ENCODE measurements at regions not wholly inside any gene's neighbourhood (a gene's known extent, or its start where the extent isn't known, plus 50 kb on each side); places are given as distances from the start of the nearest gene placed in this dataset.

DNA sequence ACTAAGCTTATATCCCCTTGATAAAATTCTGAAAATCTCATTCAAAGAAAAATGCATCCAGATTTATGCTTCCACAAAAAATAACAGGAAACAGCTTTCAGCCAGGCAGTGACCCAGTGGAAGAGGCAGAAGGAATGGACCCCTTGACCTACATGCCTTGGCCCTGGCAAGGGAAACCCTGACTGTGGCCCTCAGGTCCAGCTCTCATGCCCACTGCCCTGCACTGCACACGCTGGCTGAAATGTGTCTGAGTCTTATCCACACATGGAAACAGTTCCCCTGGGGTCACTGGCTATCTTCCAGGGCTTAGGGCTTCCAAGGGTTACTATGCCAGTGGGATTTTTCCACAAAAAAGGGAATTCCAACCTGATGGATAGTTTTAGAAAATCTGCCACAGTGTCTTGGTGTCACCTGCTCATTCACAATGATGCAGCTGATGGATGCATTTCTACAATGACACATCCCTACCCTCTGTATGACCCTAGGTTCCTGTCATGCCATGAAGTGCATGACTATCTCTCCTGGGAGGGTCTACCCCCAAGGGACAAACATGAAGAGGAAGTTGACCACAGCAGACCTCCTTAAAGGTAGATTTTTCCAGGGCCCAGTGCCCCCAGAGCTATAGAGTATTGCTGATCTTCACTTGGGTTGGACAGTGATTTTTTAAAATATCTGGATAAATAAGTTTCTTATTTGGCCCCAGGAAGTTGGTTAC, 121.9 kb upstream of the CD93 start:
- no peaks in the 10 kb centered on the region for H3K36me3 ChIP-seq
- no peaks in the 10 kb centered on the region for H3K9me3 ChIP-seq
- TF ChIP-seq, protein P1, sequence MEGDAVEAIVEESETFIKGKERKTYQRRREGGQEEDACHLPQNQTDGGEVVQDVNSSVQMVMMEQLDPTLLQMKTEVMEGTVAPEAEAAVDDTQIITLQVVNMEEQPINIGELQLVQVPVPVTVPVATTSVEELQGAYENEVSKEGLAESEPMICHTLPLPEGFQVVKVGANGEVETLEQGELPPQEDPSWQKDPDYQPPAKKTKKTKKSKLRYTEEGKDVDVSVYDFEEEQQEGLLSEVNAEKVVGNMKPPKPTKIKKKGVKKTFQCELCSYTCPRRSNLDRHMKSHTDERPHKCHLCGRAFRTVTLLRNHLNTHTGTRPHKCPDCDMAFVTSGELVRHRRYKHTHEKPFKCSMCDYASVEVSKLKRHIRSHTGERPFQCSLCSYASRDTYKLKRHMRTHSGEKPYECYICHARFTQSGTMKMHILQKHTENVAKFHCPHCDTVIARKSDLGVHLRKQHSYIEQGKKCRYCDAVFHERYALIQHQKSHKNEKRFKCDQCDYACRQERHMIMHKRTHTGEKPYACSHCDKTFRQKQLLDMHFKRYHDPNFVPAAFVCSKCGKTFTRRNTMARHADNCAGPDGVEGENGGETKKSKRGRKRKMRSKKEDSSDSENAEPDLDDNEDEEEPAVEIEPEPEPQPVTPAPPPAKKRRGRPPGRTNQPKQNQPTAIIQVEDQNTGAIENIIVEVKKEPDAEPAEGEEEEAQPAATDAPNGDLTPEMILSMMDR (IDR thresholded peaks at IDR 0.05), result no peak
- DNase-seq (no peak), ATAC-seq (no peak), FAIRE-seq (no peak)
- no peaks in the 10 kb centered on the region for H3K27me3 ChIP-seq
- peaks cover 0 to 3% (median 0%) of the 10 kb centered on the region in 3 donors for H3K4me1 ChIP-seq
- intact Hi-C loops (cut with DNase I), result no loop called here
- H3K4me3 ChIP-seq, result no peak overlapping the region
- WGBS, 2 donors, result 94 to 95% methylated on average over 1 of the region's 1 CpG
- no peak overlapping the region for H3K27ac ChIP-seq

DNA sequence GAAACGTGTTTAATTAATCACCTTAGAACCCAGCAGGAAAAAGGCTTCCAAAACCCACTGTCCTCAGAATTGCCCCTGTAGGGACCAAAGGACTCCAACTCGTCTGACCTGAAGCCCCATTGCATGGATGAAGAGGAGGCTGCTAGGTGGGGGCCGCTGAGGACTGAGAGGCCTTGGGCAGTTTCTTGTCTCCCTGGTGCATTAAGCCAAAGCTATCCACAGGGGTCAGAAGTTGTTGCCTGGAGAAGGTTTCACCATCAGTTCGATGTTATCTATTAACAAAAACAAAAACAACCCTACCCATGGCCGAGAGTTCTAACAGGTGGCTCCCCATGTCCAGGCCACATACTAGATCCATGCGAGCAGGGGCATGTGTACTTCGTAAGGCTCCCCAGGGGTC, 120.9 kb upstream of the CD93 start:
- intact Hi-C loops (cut with DNase I), result no loop called here
- 68 to 78% methylated on average over 7 of the region's 7 CpGs for WGBS, 2 donors
- DNase-seq, result no peak
- Histone ChIP-seq H3K4me3 (no peak overlapping the region), H3K27me3 (no peaks in the 10 kb centered on the region), H3K36me3 (no peaks in the 10 kb centered on the region), H3K9me3 (no peaks in the 10 kb centered on the region), H3K27ac (no peak overlapping the region), H3K4me1 (peaks cover 0 to 3% (median 0%) of the 10 kb centered on the region in 3 donors)
- TF ChIP-seq, protein P1 (IDR thresholded peaks at IDR 0.05), result no peak
- no peak for ATAC-seq
- no peak for FAIRE-seq

DNA sequence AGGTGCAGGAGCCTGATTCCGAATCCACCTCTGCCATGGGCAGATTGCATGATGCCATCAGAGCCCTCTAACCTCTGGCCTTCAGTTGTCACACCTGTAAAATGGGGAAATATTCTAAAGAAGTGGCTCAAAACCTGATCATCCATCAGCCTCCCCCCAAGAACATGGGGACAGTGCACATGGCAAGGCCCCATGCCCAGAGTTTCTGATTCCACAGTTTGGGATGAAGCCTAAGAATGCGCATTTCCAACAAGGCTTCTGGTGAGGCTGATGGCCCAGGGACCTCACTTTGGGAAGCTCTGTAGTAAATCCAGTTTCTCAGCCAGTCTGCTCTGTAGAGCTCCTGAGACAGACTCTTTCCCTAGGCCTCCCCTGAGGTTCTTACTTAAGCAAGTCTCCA, 119.9 kb upstream of the CD93 start:
- Histone ChIP-seq H3K27ac (peak overlapping the region in 3 of 4 donors; percentile 28 to 64 (median 54)), H3K4me3 (no peak overlapping the region), H3K9me3 (no peaks in the 10 kb centered on the region), H3K27me3 (no peaks in the 10 kb centered on the region), H3K36me3 (no peaks in the 10 kb centered on the region), H3K4me1 (peaks cover 0 to 3% (median 0%) of the 10 kb centered on the region in 3 donors)
- intact Hi-C loops (cut with DNase I), result no loop called here
- FAIRE-seq (no peak), ATAC-seq (no peak), DNase-seq (no peak)
- TF ChIP-seq, protein P1 (IDR thresholded peaks at IDR 0.05), result no peak
- 90 to 93% methylated on average over 2 of the region's 2 CpGs for WGBS, 2 donors

DNA sequence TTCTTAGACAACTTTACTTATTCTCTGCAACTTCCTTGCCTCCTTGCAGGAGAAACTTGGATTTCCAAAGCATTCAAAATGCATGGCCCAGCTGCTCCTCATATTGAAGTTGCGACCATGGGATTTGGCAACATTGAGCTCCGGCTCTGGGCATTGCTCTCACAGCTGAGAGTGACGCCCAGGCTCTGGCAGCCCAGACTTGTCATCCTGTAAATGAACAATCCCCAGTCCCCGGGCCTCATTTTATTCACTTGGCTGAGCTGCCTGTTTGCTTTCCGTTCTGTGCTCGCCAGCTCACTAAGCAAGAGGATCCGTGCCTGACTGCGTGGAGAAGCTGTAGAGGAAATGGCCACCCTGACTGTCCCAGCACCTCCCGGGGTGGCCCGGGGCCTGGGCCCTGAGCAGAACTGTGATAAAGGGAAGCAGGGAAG, 119.5 kb upstream of the CD93 start:
- peak in 3 of 6 donors; percentile 42 to 57 (median 47) for DNase-seq
- H3K4me3 ChIP-seq, result no peak overlapping the region
- H3K4me1 ChIP-seq, result peaks cover 0 to 3% (median 0%) of the 10 kb centered on the region in 3 donors
- no peaks in the 10 kb centered on the region for H3K27me3 ChIP-seq
- no peaks in the 10 kb centered on the region for H3K36me3 ChIP-seq
- TF ChIP-seq, protein P1 (IDR thresholded peaks at IDR 0.05), result no peak
- FAIRE-seq, result no peak
- intact Hi-C loops (cut with DNase I), result no loop called here
- 17 to 32% methylated on average over 10 of the region's 10 CpGs for WGBS, 2 donors
- H3K9me3 ChIP-seq, result no peaks in the 10 kb centered on the region
- ATAC-seq, result peak; percentile 71 to 91 (median 86)
- peak overlapping the region in 3 of 4 donors; percentile 28 to 64 (median 54) for H3K27ac ChIP-seq

DNA sequence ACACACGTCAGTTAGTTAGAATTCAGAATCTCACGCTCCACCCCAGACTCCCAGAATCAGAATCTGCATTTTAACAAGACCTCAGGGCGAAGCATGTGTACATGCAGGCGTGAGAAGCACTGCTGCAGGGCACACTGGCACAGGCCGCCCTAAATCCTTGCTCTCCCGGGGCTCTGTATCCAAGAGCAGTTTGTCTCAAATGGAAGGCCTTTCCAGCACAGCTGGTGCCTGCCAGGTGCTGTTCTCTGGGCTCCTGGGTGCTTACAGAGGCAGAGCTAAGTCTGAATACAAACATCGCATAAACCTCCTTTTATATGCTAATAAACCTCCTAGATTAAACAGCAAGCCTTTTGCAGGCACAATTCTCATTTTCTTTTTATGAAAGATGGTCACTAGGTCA, 119.1 kb upstream of the CD93 start:
- no peak overlapping the region for H3K4me3 ChIP-seq
- FAIRE-seq (no peak), ATAC-seq (peak in 1 of 4 donors; percentile 10), DNase-seq (no peak)
- TF ChIP-seq, protein P1 (IDR thresholded peaks at IDR 0.05), result no peak
- intact Hi-C loops (cut with DNase I), result no loop called here
- H3K27me3 ChIP-seq, result no peaks in the 10 kb centered on the region
- H3K27ac ChIP-seq, result no peak overlapping the region
- no peaks in the 10 kb centered on the region for H3K9me3 ChIP-seq
- H3K36me3 ChIP-seq, result no peaks in the 10 kb centered on the region
- H3K4me1 ChIP-seq, result peaks cover 0 to 3% (median 0%) of the 10 kb centered on the region in 3 donors
- 77 to 87% methylated on average over 7 of the region's 7 CpGs for WGBS, 2 donors

All from pancreas (tissue), 10 donors.